Activated naive CD8-positive, alpha-beta T cell treated with anti-CD3 and anti-CD28 coated beads for 36 hours (primary cell): ENCODE measurements at regions not wholly inside any gene's neighbourhood (a gene's known extent, or its start where the extent isn't known, plus 50 kb on each side); places are given as distances from the start of the nearest gene placed in this dataset.

Source experiments
- DNase-seq: peaks from one replicate; pipeline ENCODE4 v3.0.0; 2021
- H3K27ac Mint-ChIP-seq: one replicate; pipeline ENCODE4 v1.8.0; 2022; ENCODE audit warnings: mild to moderate bottlenecking, moderate library complexity, mixed read lengths
- H3K27me3 Mint-ChIP-seq: one replicate; pipeline ENCODE4 v1.8.0; 2022; ENCODE audit warnings: mild to moderate bottlenecking, mixed read lengths
- H3K36me3 Mint-ChIP-seq: one replicate; pipeline ENCODE4 v1.8.0; 2021; ENCODE audit warnings: mild to moderate bottlenecking, mixed read lengths
- H3K4me1 Mint-ChIP-seq: one replicate; pipeline ENCODE4 v1.8.0; 2021; ENCODE audit warnings: mixed read lengths
- H3K4me3 Mint-ChIP-seq: one replicate; pipeline ENCODE4 v1.8.0; 2022; ENCODE audit warnings: mild to moderate bottlenecking, moderate library complexity, mixed read lengths
- H3K9me3 Mint-ChIP-seq: one replicate; pipeline ENCODE4 v1.8.0; 2022; ENCODE audit warnings: mixed read lengths

DNA sequence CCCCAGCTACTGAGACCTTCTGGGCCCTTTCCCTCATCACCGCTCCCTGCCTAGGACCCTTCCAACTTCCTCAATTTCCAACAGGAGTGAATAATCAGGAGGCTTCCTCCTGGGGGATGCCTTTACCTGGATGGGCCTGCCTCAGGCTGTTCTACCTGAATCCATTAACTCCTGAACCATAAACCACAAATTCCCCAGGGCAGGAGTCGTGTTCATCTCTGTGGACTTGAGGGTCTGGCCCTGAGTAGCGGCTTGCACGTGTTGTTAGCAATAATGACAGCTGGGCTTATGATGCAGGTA, 105.1 kb upstream of the GPR26 start:
- H3K36me3 Mint-ChIP-seq: no peaks in the 10 kb centered on the region

DNA sequence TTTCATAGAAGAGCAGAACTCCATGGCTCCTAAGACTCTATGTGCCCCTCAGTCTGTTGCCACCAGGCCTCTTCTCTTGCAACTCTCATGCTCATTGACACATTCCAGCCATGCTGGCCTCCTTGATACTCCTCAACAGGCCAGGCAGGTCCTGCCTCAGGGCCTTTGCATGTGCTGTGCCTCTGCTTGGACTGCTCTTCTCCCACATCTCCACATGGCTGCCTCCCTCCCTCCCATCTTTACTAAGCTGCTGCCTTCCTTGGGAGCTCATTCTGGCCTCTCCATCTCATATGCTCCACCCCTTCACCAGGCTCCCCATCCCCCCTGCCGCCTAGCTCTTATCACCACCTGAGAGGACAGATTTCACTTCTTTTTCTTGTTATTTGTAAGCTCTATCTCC, 103.8 kb upstream of the GPR26 start:
- Mint-ChIP-seq H3K36me3 (no peaks in the 10 kb centered on the region), H3K27ac (no peak overlapping the region), H3K27me3 (peaks cover 13% of the 10 kb centered on the region), H3K9me3 (no peaks in the 10 kb centered on the region), H3K4me1 (no peaks in the 10 kb centered on the region), H3K4me3 (no peak overlapping the region)
- DNase-seq: no peak

More for the DNA sequence above, 105.1 kb upstream of the GPR26 start:
- Mint-ChIP-seq H3K27me3 (peaks cover 13% of the 10 kb centered on the region), H3K4me1 (no peaks in the 10 kb centered on the region), H3K9me3 (no peaks in the 10 kb centered on the region), H3K27ac (no peak overlapping the region), H3K4me3 (no peak overlapping the region)
- DNase-seq: no peak

DNA sequence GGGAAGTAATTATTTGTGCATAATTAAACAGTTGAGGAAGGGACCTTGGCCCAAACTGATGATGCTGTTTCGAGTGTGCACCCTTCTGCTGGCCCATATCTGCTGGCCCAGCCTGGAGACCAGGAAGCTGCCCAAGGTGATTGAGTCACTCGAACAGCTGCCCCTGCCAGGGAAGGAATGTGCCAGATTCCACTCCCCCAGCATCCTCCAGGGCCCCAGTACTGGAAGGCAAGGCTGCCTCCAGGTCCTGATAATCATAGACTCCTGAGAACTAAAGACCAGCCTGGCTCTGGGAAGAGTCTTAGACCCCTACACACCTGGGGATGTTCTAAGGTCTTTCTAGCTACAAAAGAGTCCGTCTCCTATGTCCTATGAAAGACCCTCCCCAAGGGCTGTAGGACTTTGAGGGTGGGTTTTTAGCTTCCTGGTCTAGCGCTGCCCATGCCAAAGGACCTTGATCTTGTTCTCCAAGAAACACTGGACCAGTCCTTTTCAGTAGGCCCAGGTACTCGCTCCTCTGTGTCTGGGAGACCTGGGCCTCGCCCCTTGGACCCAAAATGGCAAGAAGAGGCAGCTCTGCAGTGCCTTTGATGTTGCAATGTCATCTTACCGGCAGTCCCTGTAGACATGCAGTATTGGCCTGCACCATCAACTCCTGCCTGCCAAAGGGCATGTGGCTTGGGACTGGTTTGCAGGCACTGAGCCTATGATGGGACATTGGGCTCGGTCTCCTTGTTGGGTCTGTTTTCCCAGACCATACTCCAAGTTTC, 103.2 kb upstream of the GPR26 start:
- no peak for DNase-seq
- no peaks in the 10 kb centered on the region for H3K9me3 Mint-ChIP-seq
- H3K27me3 Mint-ChIP-seq: peaks cover 13% of the 10 kb centered on the region
- H3K4me1 Mint-ChIP-seq: no peaks in the 10 kb centered on the region
- no peaks in the 10 kb centered on the region for H3K36me3 Mint-ChIP-seq
- no peak overlapping the region for H3K27ac Mint-ChIP-seq
- no peak overlapping the region for H3K4me3 Mint-ChIP-seq

DNA sequence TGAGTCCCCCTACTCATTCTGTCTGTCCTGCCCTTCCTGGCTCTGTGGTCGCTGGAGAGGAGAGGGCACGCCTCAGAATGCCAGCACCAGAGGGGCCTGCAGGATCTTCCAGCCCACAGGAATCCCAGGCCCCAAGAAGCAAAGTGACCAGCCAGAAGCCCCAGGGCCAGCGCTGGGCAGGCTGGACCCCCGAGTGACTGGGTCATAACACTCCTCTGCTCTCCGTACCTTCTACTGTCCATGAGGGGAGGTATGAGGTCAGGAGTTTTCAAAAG, 102.6 kb upstream of the GPR26 start:
- Mint-ChIP-seq H3K36me3 (no peaks in the 10 kb centered on the region), H3K9me3 (no peaks in the 10 kb centered on the region), H3K4me3 (no peak overlapping the region), H3K4me1 (no peaks in the 10 kb centered on the region), H3K27me3 (peaks cover 17% of the 10 kb centered on the region), H3K27ac (no peak overlapping the region)
- DNase-seq: no peak

DNA sequence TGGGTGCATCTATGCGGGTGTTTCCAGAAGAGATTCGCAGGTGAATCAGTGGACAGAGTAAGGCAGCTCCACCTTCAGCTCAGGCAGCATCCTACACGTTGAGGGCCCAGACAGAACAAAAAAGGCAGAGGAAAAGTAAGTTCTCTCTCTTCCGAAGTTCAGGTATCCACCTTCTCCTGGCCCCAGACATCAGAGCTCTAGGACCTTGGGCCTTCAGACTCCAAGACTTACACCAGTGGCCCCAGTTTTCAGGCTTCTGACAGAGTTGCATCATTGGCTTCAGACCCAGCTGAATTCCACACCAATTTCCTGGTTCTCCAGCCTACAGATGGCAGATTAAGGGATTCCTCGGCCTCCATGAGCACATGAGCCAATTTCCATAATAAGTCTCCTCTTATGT, 102.2 kb upstream of the GPR26 start:
- DNase-seq: no peak
- H3K4me1 Mint-ChIP-seq: no peaks in the 10 kb centered on the region
- H3K4me3 Mint-ChIP-seq: no peak overlapping the region
- H3K27ac Mint-ChIP-seq: no peak overlapping the region
- peaks cover 21% of the 10 kb centered on the region for H3K27me3 Mint-ChIP-seq
- H3K36me3 Mint-ChIP-seq: no peaks in the 10 kb centered on the region
- no peaks in the 10 kb centered on the region for H3K9me3 Mint-ChIP-seq

DNA sequence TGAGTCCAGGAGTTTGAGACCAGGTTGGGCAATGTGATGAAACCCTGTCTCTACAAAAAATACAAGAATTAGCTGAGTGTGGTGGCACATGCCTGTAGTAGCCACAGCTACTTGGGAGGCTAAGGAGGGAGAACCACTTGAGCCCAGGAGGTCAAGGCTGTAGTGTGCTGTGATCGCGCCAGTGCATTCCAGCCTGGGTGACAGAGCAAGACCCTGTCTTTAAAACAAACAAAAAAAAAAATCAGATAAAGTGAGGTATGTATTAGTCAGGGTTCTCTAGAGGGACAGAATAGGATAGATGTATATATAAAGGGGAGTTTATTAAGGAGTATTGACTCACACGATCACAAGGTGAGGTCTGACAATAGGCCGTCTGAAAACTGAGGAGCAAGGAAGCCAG, 101.5 kb upstream of the GPR26 start:
- Mint-ChIP-seq H3K27ac (no peak overlapping the region), H3K4me3 (no peak overlapping the region), H3K27me3 (peaks cover 24% of the 10 kb centered on the region), H3K36me3 (no peaks in the 10 kb centered on the region), H3K9me3 (no peaks in the 10 kb centered on the region), H3K4me1 (no peaks in the 10 kb centered on the region)
- no peak for DNase-seq

DNA sequence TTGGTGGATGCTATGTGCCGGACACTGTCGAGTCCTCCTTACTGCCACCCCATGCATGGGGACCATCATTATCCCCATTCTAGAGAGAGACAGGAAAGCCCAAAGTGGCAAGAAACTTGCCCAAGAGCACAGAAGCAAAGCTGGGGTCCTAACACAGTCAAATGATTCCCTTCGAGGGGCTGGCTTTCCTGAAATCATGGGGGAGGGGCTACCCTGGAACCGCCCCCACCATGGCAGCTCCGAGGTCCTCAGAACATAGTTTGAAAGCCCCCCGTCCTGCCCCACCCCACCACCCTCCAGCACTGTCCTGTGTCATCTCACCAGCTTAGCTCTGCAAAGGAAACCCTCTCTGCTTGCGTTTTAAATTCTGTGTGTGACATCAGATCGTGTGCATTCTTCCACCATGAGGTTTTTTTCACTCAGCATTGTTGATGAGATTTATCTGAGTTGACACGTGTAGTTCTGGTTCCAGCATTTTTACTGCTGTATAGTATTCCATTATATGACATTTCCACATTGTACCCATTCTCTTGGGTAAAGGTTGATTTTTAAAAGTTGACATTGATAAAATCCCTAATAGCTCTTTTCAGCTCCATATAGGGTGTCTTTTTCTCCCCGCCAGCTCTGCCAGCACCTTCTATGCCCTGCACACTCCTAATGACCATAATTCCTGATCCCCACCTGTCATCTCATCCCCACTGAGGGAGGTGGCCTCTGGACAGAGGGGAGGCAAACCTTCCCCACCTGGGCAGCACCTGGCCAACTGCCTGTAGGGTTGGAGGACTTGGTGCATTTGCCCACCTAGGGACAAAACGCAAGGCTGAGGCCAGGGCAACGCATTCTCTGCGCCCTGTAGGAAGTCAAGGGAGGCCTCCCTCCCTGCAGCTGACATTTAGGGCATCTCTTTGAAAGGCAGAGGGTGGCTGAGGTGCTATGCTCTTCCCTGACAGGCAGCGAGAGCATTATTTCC, 100.2 kb upstream of the GPR26 start:
- peaks cover 28% of the 10 kb centered on the region for H3K27me3 Mint-ChIP-seq
- no peaks in the 10 kb centered on the region for H3K9me3 Mint-ChIP-seq
- H3K4me3 Mint-ChIP-seq: no peak overlapping the region
- no peak overlapping the region for H3K27ac Mint-ChIP-seq
- no peaks in the 10 kb centered on the region for H3K4me1 Mint-ChIP-seq
- no peak for DNase-seq
- no peaks in the 10 kb centered on the region for H3K36me3 Mint-ChIP-seq

DNA sequence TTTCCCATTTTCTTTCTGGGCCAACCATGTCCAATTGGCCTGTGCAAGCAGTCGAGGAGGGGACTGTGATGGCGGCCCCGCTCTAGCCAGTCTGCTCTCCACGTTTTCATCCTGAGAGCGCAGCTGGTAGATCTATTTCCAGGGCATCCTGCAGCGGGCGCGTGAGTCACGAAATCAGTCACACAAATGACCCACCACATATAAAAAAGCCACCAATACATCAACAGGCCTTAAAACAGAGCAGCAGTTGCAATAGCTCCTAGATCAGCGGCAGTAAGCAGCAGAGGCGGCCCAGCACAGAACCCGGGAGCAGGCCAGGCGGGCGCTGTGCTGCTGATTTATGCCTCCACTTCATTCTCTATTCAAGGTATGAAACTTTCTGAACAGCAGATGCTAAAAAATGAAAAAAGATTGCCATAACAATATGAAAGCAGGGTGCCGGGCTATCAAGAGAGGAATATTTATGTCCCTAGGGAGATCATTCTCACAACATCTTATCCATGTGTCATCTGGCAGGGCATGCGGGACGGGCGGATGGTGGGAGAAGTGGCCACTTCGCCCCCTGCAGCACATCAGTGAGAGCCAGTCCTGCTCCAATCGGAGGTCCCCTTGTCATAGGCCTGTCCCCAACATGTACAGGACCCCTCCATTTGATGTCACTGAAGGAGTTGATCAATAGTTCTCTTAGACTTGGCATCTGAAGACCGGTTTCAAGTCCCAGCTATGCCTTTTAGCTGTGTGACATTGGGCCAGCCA, 98.0 kb upstream of the GPR26 start:
- Mint-ChIP-seq H3K27me3 (peaks cover 38% of the 10 kb centered on the region), H3K27ac (no peak overlapping the region), H3K36me3 (no peaks in the 10 kb centered on the region), H3K4me3 (no peak overlapping the region), H3K9me3 (no peaks in the 10 kb centered on the region), H3K4me1 (no peaks in the 10 kb centered on the region)
- no peak for DNase-seq

DNA sequence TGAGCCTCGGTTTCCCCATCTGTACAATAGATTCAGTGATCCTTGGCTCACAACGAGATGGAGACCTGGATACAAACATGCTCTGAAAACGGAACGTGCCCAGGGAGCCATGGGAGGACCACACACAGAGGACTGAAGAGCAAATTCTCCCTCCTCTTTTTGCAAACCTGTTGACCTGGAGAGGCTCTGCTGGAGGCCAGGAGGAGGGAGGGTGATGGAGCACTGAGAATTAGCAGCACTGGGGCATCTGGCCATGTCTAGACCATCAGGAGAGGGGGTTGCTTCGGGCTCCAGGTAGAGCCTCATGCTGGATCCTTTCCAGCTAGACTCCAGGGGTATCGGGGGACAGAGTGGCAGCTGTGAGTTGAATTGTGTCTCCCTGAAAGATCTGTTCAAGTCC, 97.4 kb upstream of the GPR26 start:
- H3K27me3 Mint-ChIP-seq: peaks cover 40% of the 10 kb centered on the region
- no peak for DNase-seq
- H3K4me3 Mint-ChIP-seq: no peak overlapping the region
- no peak overlapping the region for H3K27ac Mint-ChIP-seq
- no peaks in the 10 kb centered on the region for H3K4me1 Mint-ChIP-seq
- H3K9me3 Mint-ChIP-seq: no peaks in the 10 kb centered on the region
- H3K36me3 Mint-ChIP-seq: no peaks in the 10 kb centered on the region

DNA sequence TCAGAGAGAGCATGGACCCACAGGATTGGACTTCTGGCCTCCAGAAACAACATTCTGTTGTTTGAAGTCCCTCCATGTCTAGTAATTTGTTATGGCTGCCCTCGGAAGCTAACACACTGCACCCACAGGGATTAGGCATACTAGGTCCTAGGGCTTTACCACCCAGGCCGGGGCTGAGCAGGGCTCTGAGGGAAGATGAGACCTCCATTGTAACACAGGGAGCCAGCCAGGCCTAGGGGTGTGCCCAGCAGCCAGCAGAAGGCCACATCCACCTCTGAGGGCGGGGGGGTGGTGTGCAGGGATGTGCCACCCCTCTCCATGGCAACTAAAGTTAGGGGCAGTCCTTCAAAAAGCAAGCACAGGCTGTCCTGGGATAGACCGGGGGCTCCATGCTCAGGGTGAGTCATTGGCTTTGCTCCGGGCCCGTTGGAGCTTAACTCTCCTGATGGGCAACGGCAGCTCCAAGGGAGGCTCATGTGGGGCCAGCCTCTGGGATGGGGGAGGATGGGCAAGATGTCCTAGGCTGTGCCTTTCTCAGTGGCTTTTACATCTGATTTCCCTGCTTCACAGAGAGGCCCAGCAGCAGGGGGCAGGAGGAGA, 96.6 kb upstream of the GPR26 start:
- Mint-ChIP-seq H3K36me3 (no peaks in the 10 kb centered on the region), H3K4me1 (no peaks in the 10 kb centered on the region), H3K27ac (no peak overlapping the region), H3K9me3 (no peaks in the 10 kb centered on the region), H3K4me3 (no peak overlapping the region), H3K27me3 (peaks cover 40% of the 10 kb centered on the region)
- DNase-seq: no peak

DNA sequence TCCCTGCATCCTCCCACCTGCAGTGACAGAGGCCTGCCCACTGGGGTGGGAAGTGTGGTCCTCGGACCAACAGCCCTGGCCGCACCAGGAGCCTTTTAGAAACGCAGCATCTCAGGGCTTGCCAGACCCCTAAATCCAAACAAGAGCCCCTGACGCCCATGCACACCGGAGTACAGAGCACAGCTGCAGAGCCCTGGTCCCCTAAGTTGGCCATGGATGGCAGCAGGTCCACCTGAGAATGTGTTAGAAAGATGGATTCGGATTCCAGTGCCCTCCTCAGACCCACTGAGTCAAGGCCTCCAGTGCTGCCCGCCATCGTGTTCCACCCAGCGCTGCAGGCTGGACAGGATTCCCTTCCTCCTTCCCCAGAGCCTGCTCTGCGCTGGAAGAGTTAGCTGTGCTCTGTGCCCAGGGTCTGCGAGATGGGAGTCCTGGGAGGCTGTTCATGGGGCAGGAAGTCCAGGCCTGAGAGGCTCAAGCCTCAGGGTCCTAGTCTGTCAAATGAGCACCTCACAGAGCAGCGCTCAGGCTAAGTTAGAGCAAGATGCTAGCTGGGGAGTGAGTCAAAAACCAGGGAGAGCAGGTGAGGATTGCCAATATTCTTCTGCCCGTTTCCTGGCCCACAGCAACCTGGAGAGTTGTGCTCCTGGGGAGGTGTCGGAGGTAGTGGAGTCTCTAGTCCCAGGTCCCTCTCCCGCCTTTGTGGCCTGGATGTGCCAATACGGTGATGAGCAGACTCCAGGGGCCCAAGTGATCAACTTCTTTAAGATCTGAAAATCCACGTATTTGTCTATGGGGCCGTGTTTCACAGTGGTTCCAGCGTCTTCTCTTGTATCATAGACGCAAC, 95.9 kb upstream of the GPR26 start:
- H3K4me3 Mint-ChIP-seq: no peak overlapping the region
- no peak for DNase-seq
- H3K27me3 Mint-ChIP-seq: peaks cover 40% of the 10 kb centered on the region
- H3K4me1 Mint-ChIP-seq: no peaks in the 10 kb centered on the region
- no peak overlapping the region for H3K27ac Mint-ChIP-seq
- no peaks in the 10 kb centered on the region for H3K36me3 Mint-ChIP-seq
- no peaks in the 10 kb centered on the region for H3K9me3 Mint-ChIP-seq

DNA sequence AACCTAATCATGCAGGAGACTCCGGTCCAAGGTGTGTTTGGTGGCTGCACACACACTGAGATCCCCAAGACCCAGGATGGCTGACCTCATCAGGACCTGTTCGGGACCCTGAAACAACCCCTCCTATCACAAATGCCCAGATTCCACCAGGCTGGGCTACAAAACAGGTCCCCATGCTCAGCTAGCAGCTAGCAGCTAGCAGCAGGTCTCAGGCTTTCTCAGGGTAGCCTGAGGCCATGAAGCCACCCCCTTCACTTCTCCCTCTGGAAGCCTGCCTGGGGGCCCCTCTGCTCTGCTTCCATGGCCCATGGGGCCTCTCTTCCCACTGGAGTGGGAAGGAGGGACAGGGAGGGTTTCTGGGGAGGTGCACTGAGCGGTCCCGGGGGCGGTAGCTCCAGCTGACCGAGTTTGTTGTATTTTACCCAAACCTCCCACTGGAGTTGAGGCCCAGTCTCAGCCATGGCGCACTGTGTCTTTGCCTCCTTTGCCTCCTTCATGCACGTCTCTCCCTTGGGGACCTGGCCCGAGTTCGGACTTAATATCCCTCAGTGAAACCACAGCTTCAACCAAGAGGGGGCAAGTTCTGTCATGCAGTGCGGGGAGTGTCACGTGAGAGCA, 95.1 kb upstream of the GPR26 start:
- H3K9me3 Mint-ChIP-seq: no peaks in the 10 kb centered on the region
- no peak overlapping the region for H3K4me3 Mint-ChIP-seq
- no peak for DNase-seq
- no peaks in the 10 kb centered on the region for H3K36me3 Mint-ChIP-seq
- no peaks in the 10 kb centered on the region for H3K4me1 Mint-ChIP-seq
- H3K27ac Mint-ChIP-seq: no peak overlapping the region
- peaks cover 37% of the 10 kb centered on the region for H3K27me3 Mint-ChIP-seq

DNA sequence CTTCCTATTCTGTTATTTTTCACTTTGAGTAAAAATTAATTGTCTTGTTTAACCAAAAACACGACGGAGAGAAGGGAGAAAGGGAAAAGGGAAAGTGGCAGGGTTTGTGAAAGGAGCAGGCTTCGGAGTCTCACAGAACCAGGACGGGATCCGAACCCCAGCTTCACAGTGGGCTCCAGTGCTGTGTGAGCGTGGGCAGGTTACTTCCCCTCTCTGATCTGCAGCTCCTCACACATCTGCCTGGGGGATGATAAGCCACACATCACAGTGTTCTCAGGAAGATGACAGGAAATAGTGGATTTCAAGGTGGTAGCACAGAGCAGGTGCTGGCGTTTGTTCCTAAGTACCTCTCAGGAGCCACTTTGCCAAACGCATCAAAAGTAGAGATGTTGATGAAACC, 94.2 kb upstream of the GPR26 start:
- H3K27me3 Mint-ChIP-seq: peaks cover 36% of the 10 kb centered on the region
- H3K4me3 Mint-ChIP-seq: no peak overlapping the region
- no peaks in the 10 kb centered on the region for H3K9me3 Mint-ChIP-seq
- H3K4me1 Mint-ChIP-seq: no peaks in the 10 kb centered on the region
- H3K27ac Mint-ChIP-seq: no peak overlapping the region
- no peak for DNase-seq
- no peaks in the 10 kb centered on the region for H3K36me3 Mint-ChIP-seq
